ENCODE measurements at regions not wholly inside any gene's neighbourhood (a gene's known extent, or its start where the extent isn't known, plus 50 kb on each side); places are given as distances from the start of the nearest gene placed in this dataset.
A peak's percentile ranks its signal among the peaks of the same experiment; 100 is the strongest.

DNA sequence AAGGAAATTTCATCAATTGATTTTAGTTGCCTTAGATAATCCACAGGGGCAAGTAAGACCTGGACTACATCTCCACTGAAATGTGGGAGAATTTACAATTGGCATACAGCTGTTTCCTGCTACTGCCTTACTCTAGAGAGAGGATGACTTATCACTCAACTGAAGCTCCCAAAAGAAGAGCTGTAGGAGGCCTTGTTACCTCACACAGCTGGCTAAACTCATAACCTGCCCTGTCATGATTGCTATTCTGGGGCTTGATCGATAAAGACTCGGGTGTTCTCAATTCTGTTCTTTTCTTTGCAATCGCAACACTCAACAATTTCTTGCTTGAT is 1396.4 kb downstream of the EFNB2 start:
- DNase-seq (ENCODE audit: low spot score in 2 of 2) = no peak
- H3K9me3 ChIP-seq = no peaks in the 10 kb centered on the region
- no peaks in the 10 kb centered on the region for H3K36me3 ChIP-seq
- TF ChIP-seq, protein P1, sequence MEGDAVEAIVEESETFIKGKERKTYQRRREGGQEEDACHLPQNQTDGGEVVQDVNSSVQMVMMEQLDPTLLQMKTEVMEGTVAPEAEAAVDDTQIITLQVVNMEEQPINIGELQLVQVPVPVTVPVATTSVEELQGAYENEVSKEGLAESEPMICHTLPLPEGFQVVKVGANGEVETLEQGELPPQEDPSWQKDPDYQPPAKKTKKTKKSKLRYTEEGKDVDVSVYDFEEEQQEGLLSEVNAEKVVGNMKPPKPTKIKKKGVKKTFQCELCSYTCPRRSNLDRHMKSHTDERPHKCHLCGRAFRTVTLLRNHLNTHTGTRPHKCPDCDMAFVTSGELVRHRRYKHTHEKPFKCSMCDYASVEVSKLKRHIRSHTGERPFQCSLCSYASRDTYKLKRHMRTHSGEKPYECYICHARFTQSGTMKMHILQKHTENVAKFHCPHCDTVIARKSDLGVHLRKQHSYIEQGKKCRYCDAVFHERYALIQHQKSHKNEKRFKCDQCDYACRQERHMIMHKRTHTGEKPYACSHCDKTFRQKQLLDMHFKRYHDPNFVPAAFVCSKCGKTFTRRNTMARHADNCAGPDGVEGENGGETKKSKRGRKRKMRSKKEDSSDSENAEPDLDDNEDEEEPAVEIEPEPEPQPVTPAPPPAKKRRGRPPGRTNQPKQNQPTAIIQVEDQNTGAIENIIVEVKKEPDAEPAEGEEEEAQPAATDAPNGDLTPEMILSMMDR (IDR thresholded peaks at IDR 0.05) = no peak
- intact Hi-C loops (cut with DNase I) = loop anchor here (5.0 kb wide), 1 partner anchor 1398 kb away; the partner anchor contains the start of gene EFNB2
- peak overlapping the region; percentile 3 to 6 for H3K27ac ChIP-seq
- H3K4me3 ChIP-seq = peak overlapping the region in 1 of 2 donors; percentile 70
- no peaks in the 10 kb centered on the region for H3K27me3 ChIP-seq
- no peaks in the 10 kb centered on the region for H3K4me1 ChIP-seq

DNA sequence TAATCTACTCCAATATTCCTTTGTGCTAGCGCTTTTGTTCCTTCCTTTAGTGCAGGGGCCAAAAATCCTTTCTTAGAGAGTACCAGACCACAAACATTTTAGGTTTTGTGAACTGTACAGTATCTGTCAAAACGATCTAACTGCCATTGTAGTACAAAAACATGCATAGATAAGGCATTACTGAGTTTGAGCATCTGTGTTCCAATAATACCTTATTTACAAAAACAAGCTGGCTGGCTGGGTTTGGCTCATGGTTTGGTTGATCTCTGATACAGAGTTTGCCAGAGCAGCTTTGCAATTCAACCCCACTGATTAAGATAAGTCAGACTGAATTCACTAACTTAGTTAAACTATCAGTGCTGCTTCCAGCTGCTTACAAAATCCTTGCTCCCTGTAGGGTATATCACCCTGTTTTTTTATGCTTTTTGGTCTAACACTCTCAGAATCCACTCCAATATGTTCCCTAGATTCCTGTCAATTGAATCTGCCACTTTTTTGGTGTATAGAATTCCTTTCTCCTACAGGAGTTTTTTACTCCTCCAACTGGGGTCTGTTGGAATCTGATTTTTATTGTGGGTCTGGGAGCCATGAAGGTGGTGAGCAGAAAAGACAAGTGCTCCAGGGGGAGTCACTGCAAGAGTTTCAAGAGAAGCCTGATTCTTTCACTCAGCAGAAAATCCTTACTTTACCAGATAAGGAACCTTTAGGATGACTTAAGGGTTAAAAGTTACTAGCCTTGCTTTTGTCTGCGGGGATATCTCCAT is 1399.4 kb downstream of the EFNB2 start:
- Histone ChIP-seq H3K4me1 (no peaks in the 10 kb centered on the region), H3K36me3 (no peaks in the 10 kb centered on the region), H3K27me3 (no peaks in the 10 kb centered on the region), H3K4me3 (no peak overlapping the region), H3K9me3 (no peaks in the 10 kb centered on the region), H3K27ac (no peak overlapping the region)
- intact Hi-C loops (cut with DNase I) = loop anchor here (5.0 kb wide), 1 partner anchor 1401 kb away; the partner anchor contains the start of gene EFNB2
- DNase-seq (ENCODE audit: low spot score in 2 of 2) = no peak
- TF ChIP-seq, protein P1 (IDR thresholded peaks at IDR 0.05) = no peak

- Histone ChIP-seq H3K9me3 (no peaks in the 10 kb centered on the region), H3K4me3 (no peak overlapping the region), H3K27me3 (no peaks in the 10 kb centered on the region), H3K36me3 (no peaks in the 10 kb centered on the region), H3K27ac (no peak overlapping the region), H3K4me1 (no peaks in the 10 kb centered on the region)
- TF ChIP-seq, protein P1 (IDR thresholded peaks at IDR 0.05) = no peak
- intact Hi-C loops (cut with DNase I) = no loop called here
- no peak for DNase-seq (ENCODE audit: low spot score in 2 of 2)
Observed at GRCh38 chr13:105127732-105128131, 1407.7 kb downstream of the EFNB2 start.

- no peak overlapping the region for H3K4me3 ChIP-seq
- no peaks in the 10 kb centered on the region for H3K9me3 ChIP-seq
- H3K27ac ChIP-seq = no peak overlapping the region
- intact Hi-C loops (cut with DNase I) = no loop called here
- H3K36me3 ChIP-seq = no peaks in the 10 kb centered on the region
- no peaks in the 10 kb centered on the region for H3K4me1 ChIP-seq
- no peaks in the 10 kb centered on the region for H3K27me3 ChIP-seq
- no peak for DNase-seq (ENCODE audit: low spot score in 2 of 2)
- TF ChIP-seq, protein P1 (IDR thresholded peaks at IDR 0.05) = no peak
Observed at GRCh38 chr13:105121221-105121620, 1414.2 kb downstream of the EFNB2 start.

DNA sequence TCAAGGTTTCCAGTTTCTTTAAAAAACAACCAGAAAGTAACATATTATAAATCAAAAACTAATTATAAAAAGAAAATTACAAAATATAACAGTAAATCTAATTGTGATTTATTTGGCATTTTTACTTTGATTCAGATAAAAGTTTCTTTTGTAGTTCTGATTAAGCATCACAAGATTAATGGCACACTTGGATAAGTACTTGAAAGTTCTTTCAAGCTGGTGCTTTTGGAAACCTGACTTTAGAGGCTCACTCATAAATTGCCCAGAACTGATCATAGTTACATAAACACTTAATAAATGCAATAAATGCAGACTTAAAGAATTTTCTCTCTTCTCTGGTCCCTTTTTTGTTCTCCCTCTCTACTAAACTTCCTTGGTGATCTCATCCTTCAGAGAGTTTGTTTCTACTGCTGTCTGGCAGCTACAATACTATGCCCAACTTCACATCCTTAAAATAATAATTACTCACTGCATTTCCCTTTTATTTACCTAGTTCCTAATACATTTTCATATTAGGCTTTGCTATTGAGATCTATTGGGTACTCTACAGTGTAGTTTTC is 1417.0 kb downstream of the EFNB2 start:
- Histone ChIP-seq H3K4me3 (no peak overlapping the region), H3K9me3 (peaks cover 0 to 11% of the 10 kb centered on the region in 2 donors)
- intact Hi-C loops (cut with DNase I) = no loop called here

More for the DNA sequence above, 1417.0 kb downstream of the EFNB2 start:
- H3K27ac ChIP-seq = no peak overlapping the region
- DNase-seq (ENCODE audit: low spot score in 2 of 2) = no peak
- no peaks in the 10 kb centered on the region for H3K4me1 ChIP-seq
- H3K27me3 ChIP-seq = no peaks in the 10 kb centered on the region
- H3K36me3 ChIP-seq = no peaks in the 10 kb centered on the region
- TF ChIP-seq, protein P1 (IDR thresholded peaks at IDR 0.05) = no peak

Measured in ascending aorta (tissue), 2 donors.